CD4-positive, alpha-beta T cell (primary cell): ENCODE measurements at regions not wholly inside any gene's neighbourhood (a gene's known extent, or its start where the extent isn't known, plus 50 kb on each side); places are given as distances from the start of the nearest gene placed in this dataset.

ENCODE experiments used
- ATAC-seq: fragments of 200-7000 bp; cut with Tn5 transposase; one replicate; pipeline ENCODE4 v1.10.0; 2022; ENCODE audit warnings: mild to moderate bottlenecking; ENCODE audit not compliant: poor library complexity
- CTCF ChIA-PET: fragments of 350-600 bp; sonication (Branson Sonifier 250); formaldehyde crosslinking; loops from one replicate; lab custom pipeline; 2021; ENCODE audit warnings: antibody characterized with exemption, inconsistent platforms; lab: Charles Lee
- POLR2A ChIA-PET: fragments of 350-600 bp; sonication (Branson Sonifier 250); formaldehyde crosslinking; loops from one replicate; lab custom pipeline; 2021; ENCODE audit warnings: antibody characterized with exemption, inconsistent platforms; lab: Charles Lee
- DNase-seq, 14 experiments: peaks; one replicate each; pipeline ENCODE4 v3.0.0-alpha.2; 2013 to 2020; ENCODE audit warnings: mixed read lengths in 2 of 14
- H3K27ac ChIP-seq, 2 donors: one replicate each; pipeline versions ENCODE4 v1.5.1 to v1.7.0; 2013; ENCODE audit warnings: low read length in 2 of 2, low read depth in 1 of 2, mild to moderate bottlenecking in 1 of 2
- H3K27me3 ChIP-seq, 2 experiments: 1 replicate in 1 of 2; 2 replicates in 1 of 2; pipeline versions ENCODE4 v1.6.1 to v1.7.0; 2013; ENCODE audit warnings: low read length in 2 of 2, control low read depth in 1 of 2, mild to moderate bottlenecking in 1 of 2, moderate library complexity in 1 of 2; ENCODE audit not compliant: insufficient read depth in 2 of 2, control insufficient read depth in 1 of 2
- H3K36me3 ChIP-seq: one replicate; pipeline ENCODE4 v1.6.1; 2013; ENCODE audit warnings: low read length, control low read depth; ENCODE audit not compliant: insufficient read depth
- H3K4me1 ChIP-seq: one replicate; pipeline ENCODE4 v1.6.1; 2013; ENCODE audit warnings: low read length, control low read depth; ENCODE audit not compliant: insufficient read depth
- H3K4me3 ChIP-seq: one replicate; pipeline ENCODE4 v1.5.1; 2013; ENCODE audit warnings: mild to moderate bottlenecking, low read length, moderate library complexity
- H3K9me3 ChIP-seq, 2 experiments: 1 replicate in 1 of 2; 2 replicates in 1 of 2; pipeline versions ENCODE4 v1.6.1 to v1.7.0; 2013; ENCODE audit warnings: low read length in 2 of 2, mild to moderate bottlenecking in 2 of 2, control low read depth in 1 of 2, moderate library complexity in 1 of 2; ENCODE audit not compliant: control insufficient read depth in 1 of 2, insufficient read depth in 1 of 2
- H3K27ac Mint-ChIP-seq: one replicate; pipeline ENCODE4 v1.8.0; 2020; ENCODE audit warnings: mixed read lengths
- H3K27me3 Mint-ChIP-seq: one replicate; pipeline ENCODE4 v1.8.0; 2021; ENCODE audit warnings: mixed read lengths
- H3K36me3 Mint-ChIP-seq: one replicate; pipeline ENCODE4 v1.8.0; 2021; ENCODE audit warnings: low read depth, mixed read lengths
- H3K4me1 Mint-ChIP-seq: one replicate; pipeline ENCODE4 v1.8.0; 2021; ENCODE audit warnings: low read depth, mixed read lengths
- H3K4me3 Mint-ChIP-seq: one replicate; pipeline ENCODE4 v1.8.0; 2020; ENCODE audit warnings: mild to moderate bottlenecking, mixed read lengths
- H3K9me3 Mint-ChIP-seq: one replicate; pipeline ENCODE4 v1.8.0; 2020; ENCODE audit warnings: mixed read lengths
- CTCF ChIP-seq: fragments of 200-600 bp; IDR thresholded peaks from one replicate; pipeline ENCODE4 v1.8.0; 2022; ENCODE audit warnings: antibody characterized with exemption, mild to moderate bottlenecking
- intact Hi-C, 2 experiments: fragments of 100-400 bp; cut with DNase I in 1 of 2; cut with micrococcal nuclease in 1 of 2; formaldehyde crosslinking; loops; one replicate each; pipeline versions ENCODE4 v1.15.1 to v1.9.0; 2023 to 2025; cut with DNase I, micrococcal nuclease

- no peaks in the 10 kb centered on the region for H3K4me1 Mint-ChIP-seq
- H3K4me3 Mint-ChIP-seq = no peak overlapping the region
- ChIA-PET CTCF (no interaction called here), POLR2A (no interaction called here)
- H3K36me3 Mint-ChIP-seq = no peaks in the 10 kb centered on the region
- Histone ChIP-seq H3K27me3 (no peaks in the 10 kb centered on the region), H3K36me3 (no peaks in the 10 kb centered on the region), H3K4me1 (no peaks in the 10 kb centered on the region), H3K27ac (no peak overlapping the region), H3K4me3 (no peak overlapping the region), H3K9me3 (no peaks in the 10 kb centered on the region)
- no peaks in the 10 kb centered on the region for H3K9me3 Mint-ChIP-seq
- no peak for DNase-seq
- no peaks in the 10 kb centered on the region for H3K27me3 Mint-ChIP-seq
- no peak overlapping the region for H3K27ac Mint-ChIP-seq
- ATAC-seq = no peak
- intact Hi-C loops = no loop called here
- TF ChIP-seq CTCF = no peak
Observed at GRCh38 chr1:72336776-72337175, 54.4 kb upstream of the NEGR1 start.
